Cardiac muscle cell (in vitro differentiated cells and primary cell): ENCODE measurements at regions not wholly inside any gene's neighbourhood (a gene's known extent, or its start where the extent isn't known, plus 50 kb on each side); places are given as distances from the start of the nearest gene placed in this dataset.

Experiments
- DNase-seq, 2 donors: peaks; one replicate each; pipeline versions ENCODE4 v3.0.0 to v3.0.0-alpha.2; 2010 to 2017; ENCODE audit warnings: low read depth in 1 of 2, low spot score in 1 of 2
- H3K27ac ChIP-seq: fragments of 200-600 bp; sonication (generic); 2 replicates; pipeline ENCODE4 v1.5.1; 2016
- H3K27me3 ChIP-seq: fragments of 200-600 bp; sonication (generic); 2 replicates; pipeline ENCODE4 v1.6.0; 2016; ENCODE audit warnings: control low read depth
- H3K36me3 ChIP-seq: fragments of 200-600 bp; sonication (generic); 2 replicates; pipeline ENCODE4 v1.5.1; 2016; ENCODE audit warnings: control low read depth
- H3K4me1 ChIP-seq: fragments of 200-600 bp; sonication (generic); 2 replicates; pipeline ENCODE4 v1.8.1; 2017; ENCODE audit warnings: low read depth, mild to moderate bottlenecking, mixed run types
- H3K4me3 ChIP-seq: fragments of 200-600 bp; sonication (generic); 2 replicates; pipeline ENCODE4 v1.5.1; 2016; ENCODE audit warnings: mild to moderate bottlenecking
- H3K9me3 ChIP-seq: fragments of 200-600 bp; sonication (generic); 2 replicates; pipeline ENCODE4 v1.5.1; 2017; ENCODE audit warnings: low read depth, mild to moderate bottlenecking, control low read depth
- CTCF ChIP-seq: IDR thresholded peaks from 2 replicates; pipeline ENCODE4 v1.5.1; 2012; ENCODE audit warnings: low read depth, mild to moderate bottlenecking, low read length

- H3K36me3 ChIP-seq, result no peaks in the 10 kb centered on the region
- H3K4me3 ChIP-seq, result no peak overlapping the region
- H3K27ac ChIP-seq, result no peak overlapping the region
- TF ChIP-seq CTCF, result no peak
- no peaks in the 10 kb centered on the region for H3K9me3 ChIP-seq
- no peaks in the 10 kb centered on the region for H3K27me3 ChIP-seq
- DNase-seq, result no peak
- peaks cover 37% of the 10 kb centered on the region for H3K4me1 ChIP-seq
Measured at GRCh38 chr21:15207635-15208370, 143.0 kb upstream of the NRIP1 start.

- Histone ChIP-seq H3K36me3 (no peaks in the 10 kb centered on the region), H3K9me3 (no peaks in the 10 kb centered on the region), H3K4me1 (peaks cover 28% of the 10 kb centered on the region), H3K27ac (no peak overlapping the region), H3K4me3 (no peak overlapping the region), H3K27me3 (no peaks in the 10 kb centered on the region)
- no peak for DNase-seq
- TF ChIP-seq CTCF, result no peak
Measured at GRCh38 chr21:15208786-15209185, 144.0 kb upstream of the NRIP1 start.

GRCh38 chr21:15209224-15209623, 144.4 kb upstream of the NRIP1 start:
- Histone ChIP-seq H3K4me1 (peaks cover 24% of the 10 kb centered on the region), H3K9me3 (no peaks in the 10 kb centered on the region), H3K4me3 (no peak overlapping the region), H3K27me3 (no peaks in the 10 kb centered on the region), H3K27ac (no peak overlapping the region), H3K36me3 (no peaks in the 10 kb centered on the region)
- no peak for DNase-seq
- no peak for TF ChIP-seq CTCF

GRCh38 chr21:15210235-15210678, 145.5 kb upstream of the NRIP1 start:
- Histone ChIP-seq H3K36me3 (no peaks in the 10 kb centered on the region), H3K4me3 (no peak overlapping the region), H3K27me3 (no peaks in the 10 kb centered on the region), H3K9me3 (no peaks in the 10 kb centered on the region), H3K4me1 (peaks cover 13% of the 10 kb centered on the region), H3K27ac (no peak overlapping the region)
- TF ChIP-seq CTCF, result no peak
- peak in 1 of 2 donors; percentile 66 for DNase-seq

GRCh38 chr21:15211491-15212133, 146.8 kb upstream of the NRIP1 start:
- Histone ChIP-seq H3K4me3 (no peak overlapping the region), H3K27me3 (no peaks in the 10 kb centered on the region), H3K27ac (no peak overlapping the region), H3K36me3 (no peaks in the 10 kb centered on the region), H3K9me3 (no peaks in the 10 kb centered on the region), H3K4me1 (peaks cover 12% of the 10 kb centered on the region)
- no peak for DNase-seq
- no peak for TF ChIP-seq CTCF
